ENCODE measurements at regions not wholly inside any gene's neighbourhood (a gene's known extent, or its start where the extent isn't known, plus 50 kb on each side); places are given as distances from the start of the nearest gene placed in this dataset.

DNA sequence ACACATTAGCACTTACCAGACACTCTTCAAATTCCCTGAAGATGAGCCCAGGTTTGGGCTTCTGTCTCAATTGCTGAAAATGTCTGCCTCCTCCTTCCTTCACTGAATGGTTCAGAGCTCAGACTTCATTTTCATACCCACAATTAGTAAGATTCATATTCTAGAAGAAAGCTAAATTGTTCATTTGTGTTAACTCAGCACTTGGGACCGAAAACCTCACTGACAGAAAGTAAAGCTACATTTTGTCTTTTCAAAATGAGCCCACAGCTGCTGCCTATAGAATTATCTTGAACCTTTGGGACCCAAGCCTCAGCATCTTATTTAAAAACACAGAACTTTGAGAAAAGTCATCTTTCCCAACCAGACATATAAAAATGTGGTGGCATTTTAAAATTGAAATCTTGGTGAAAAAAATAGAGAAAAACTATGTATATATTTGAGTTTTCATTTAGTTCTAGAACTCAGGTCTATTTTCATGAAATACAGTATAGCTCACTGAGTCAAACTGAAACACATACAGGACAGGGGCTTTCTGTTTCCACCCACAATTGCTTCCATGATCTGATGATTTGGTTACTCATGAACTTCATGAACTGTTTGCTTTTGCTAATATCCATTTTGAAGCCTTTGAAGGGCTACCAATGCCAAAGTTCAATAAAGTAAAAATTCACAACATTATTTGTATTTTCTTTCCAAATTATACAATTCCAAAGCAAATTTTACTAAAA, 119.1 kb upstream of the PFKP start:
- no peak overlapping the region for H3K27ac ChIP-seq (ENCODE audit: low read length in 2 of 2)
- intact Hi-C loops (cut with micrococcal nuclease), result no loop called here
- no peak overlapping the region for H3K27ac Mint-ChIP-seq

DNA sequence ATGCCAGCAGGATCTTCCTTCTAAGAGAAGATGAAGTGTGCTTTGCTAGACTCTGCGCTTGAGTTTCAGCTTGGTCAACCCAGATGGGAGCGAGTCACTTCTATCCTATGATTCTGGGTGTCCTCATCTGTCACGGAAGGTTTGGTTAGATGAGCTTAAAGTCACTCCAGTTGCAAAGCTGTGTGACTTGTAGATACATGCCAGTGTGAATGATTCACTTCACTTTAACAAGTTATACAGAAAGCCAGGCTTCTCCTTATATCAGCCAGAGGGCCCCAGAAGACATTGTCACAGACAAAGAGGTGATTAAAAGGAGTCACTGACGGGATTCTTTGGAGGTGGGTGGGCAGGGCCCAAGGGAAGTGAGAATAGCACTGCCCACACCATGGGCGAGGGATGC, 122.6 kb upstream of the PFKP start:
- peaks cover 51% of the 10 kb centered on the region for H3K27me3 Mint-ChIP-seq

More for the DNA sequence above, 119.1 kb upstream of the PFKP start:
- ChIA-PET CTCF (no interaction called here), POLR2A (no interaction called here)
- ATAC-seq (ENCODE audit: low read depth) (no peak), DNase-seq (no peak)
- peaks cover 13% of the 10 kb centered on the region for H3K4me1 Mint-ChIP-seq
- no peak overlapping the region for H3K9ac ChIP-seq (ENCODE audit: low read length)
- no peaks in the 10 kb centered on the region for H4K20me1 ChIP-seq (ENCODE audit: control insufficient read depth, insufficient read depth, low read length, poor library complexity, severe bottlenecking)
- H3K36me3 ChIP-seq (replicated peaks in 1 of 2; ENCODE audit: control extremely low read depth in 1 of 2, control insufficient read depth in 1 of 2, extremely low read depth in 1 of 2, insufficient read depth in 2 of 2, low read length in 1 of 2), result no peaks in the 10 kb centered on the region
- TF ChIP-seq, protein P1, sequence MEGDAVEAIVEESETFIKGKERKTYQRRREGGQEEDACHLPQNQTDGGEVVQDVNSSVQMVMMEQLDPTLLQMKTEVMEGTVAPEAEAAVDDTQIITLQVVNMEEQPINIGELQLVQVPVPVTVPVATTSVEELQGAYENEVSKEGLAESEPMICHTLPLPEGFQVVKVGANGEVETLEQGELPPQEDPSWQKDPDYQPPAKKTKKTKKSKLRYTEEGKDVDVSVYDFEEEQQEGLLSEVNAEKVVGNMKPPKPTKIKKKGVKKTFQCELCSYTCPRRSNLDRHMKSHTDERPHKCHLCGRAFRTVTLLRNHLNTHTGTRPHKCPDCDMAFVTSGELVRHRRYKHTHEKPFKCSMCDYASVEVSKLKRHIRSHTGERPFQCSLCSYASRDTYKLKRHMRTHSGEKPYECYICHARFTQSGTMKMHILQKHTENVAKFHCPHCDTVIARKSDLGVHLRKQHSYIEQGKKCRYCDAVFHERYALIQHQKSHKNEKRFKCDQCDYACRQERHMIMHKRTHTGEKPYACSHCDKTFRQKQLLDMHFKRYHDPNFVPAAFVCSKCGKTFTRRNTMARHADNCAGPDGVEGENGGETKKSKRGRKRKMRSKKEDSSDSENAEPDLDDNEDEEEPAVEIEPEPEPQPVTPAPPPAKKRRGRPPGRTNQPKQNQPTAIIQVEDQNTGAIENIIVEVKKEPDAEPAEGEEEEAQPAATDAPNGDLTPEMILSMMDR (IDR thresholded peaks at IDR 0.05), result no peak
- no peak for TF ChIP-seq EZH2 (IDR thresholded peaks at IDR 0.05; ENCODE audit: borderline replicate concordance, insufficient read depth, low read depth, low read length, poor library complexity, severe bottlenecking)
- no peak overlapping the region for H3K4me3 Mint-ChIP-seq
- H3K4me3 ChIP-seq (ENCODE audit: control extremely low read depth in 1 of 5, extremely low read depth in 1 of 5, insufficient read depth in 1 of 5, low read depth in 2 of 5, low read length in 4 of 5), result no peak overlapping the region
- peaks cover 2% of the 10 kb centered on the region for H3K9me3 Mint-ChIP-seq (ENCODE audit: insufficient read depth)
- H3K79me2 ChIP-seq (ENCODE audit: control insufficient read depth, insufficient read depth, low read length), result no peaks in the 10 kb centered on the region
- H3K27me3 ChIP-seq (replicated peaks in 1 of 4; ENCODE audit: control extremely low read depth in 1 of 4, control insufficient read depth in 3 of 4, insufficient read depth in 4 of 4, low read length in 3 of 4), result peaks cover 0 to 19% (median 3%) of the 10 kb centered on the region in 4 experiments
- peaks cover 0 to 4% (median 0%) of the 10 kb centered on the region in 3 donors for H3K9me3 ChIP-seq (ENCODE audit: control extremely low read depth in 1 of 3, control insufficient read depth in 2 of 3, insufficient read depth in 1 of 3, low read length in 2 of 3)
- no peak overlapping the region for H3K4me2 ChIP-seq (replicated peaks; ENCODE audit: low read depth, low read length, poor library complexity, severe bottlenecking)
- H3K27me3 Mint-ChIP-seq, result peaks cover 54% of the 10 kb centered on the region
- H2AFZ ChIP-seq (ENCODE audit: insufficient read depth, low read depth, low read length, poor library complexity, severe bottlenecking), result no peak overlapping the region
- H3K4me1 ChIP-seq (ENCODE audit: control insufficient read depth in 2 of 2, insufficient read depth in 2 of 2, low read length in 2 of 2), result peaks cover 0 to 4% of the 10 kb centered on the region in 2 donors
- no CpG with 5 or more reads among the region's 1 CpG for WGBS (ENCODE audit: insufficient coverage)

More for the DNA sequence above, 122.6 kb upstream of the PFKP start:
- Histone ChIP-seq H3K4me2 (replicated peaks; ENCODE audit: low read depth, low read length, poor library complexity, severe bottlenecking) (no peak overlapping the region), H3K79me2 (ENCODE audit: control insufficient read depth, insufficient read depth, low read length) (no peaks in the 10 kb centered on the region), H3K9ac (ENCODE audit: low read length) (no peak overlapping the region), H3K36me3 (replicated peaks in 1 of 2; ENCODE audit: control extremely low read depth in 1 of 2, control insufficient read depth in 1 of 2, extremely low read depth in 1 of 2, insufficient read depth in 2 of 2, low read length in 1 of 2) (no peaks in the 10 kb centered on the region), H3K27me3 (replicated peaks in 1 of 4; ENCODE audit: control extremely low read depth in 1 of 4, control insufficient read depth in 3 of 4, insufficient read depth in 4 of 4, low read length in 3 of 4) (peaks cover 0 to 10% (median 0%) of the 10 kb centered on the region in 4 experiments), H3K27ac (ENCODE audit: low read length in 2 of 2) (no peak overlapping the region), H4K20me1 (ENCODE audit: control insufficient read depth, insufficient read depth, low read length, poor library complexity, severe bottlenecking) (no peaks in the 10 kb centered on the region), H3K9me3 (ENCODE audit: control extremely low read depth in 1 of 3, control insufficient read depth in 2 of 3, insufficient read depth in 1 of 3, low read length in 2 of 3) (peaks cover 0 to 4% (median 0%) of the 10 kb centered on the region in 3 donors), H2AFZ (ENCODE audit: insufficient read depth, low read depth, low read length, poor library complexity, severe bottlenecking) (no peak overlapping the region), H3K4me3 (ENCODE audit: control extremely low read depth in 1 of 5, extremely low read depth in 1 of 5, insufficient read depth in 1 of 5, low read depth in 2 of 5, low read length in 4 of 5) (no peak overlapping the region), H3K4me1 (ENCODE audit: control insufficient read depth in 2 of 2, insufficient read depth in 2 of 2, low read length in 2 of 2) (peaks cover 0 to 3% of the 10 kb centered on the region in 2 donors)
- no peak for TF ChIP-seq EZH2 (IDR thresholded peaks at IDR 0.05; ENCODE audit: borderline replicate concordance, insufficient read depth, low read depth, low read length, poor library complexity, severe bottlenecking)
- TF ChIP-seq, protein P1 (IDR thresholded peaks at IDR 0.05), result no peak
- peaks cover 2% of the 10 kb centered on the region for H3K4me1 Mint-ChIP-seq
- H3K27ac Mint-ChIP-seq, result no peak overlapping the region
- intact Hi-C loops (cut with micrococcal nuclease), result no loop called here
- H3K9me3 Mint-ChIP-seq (ENCODE audit: insufficient read depth), result peaks cover 2% of the 10 kb centered on the region
- POLR2A ChIA-PET, result no interaction called here
- no peak overlapping the region for H3K4me3 Mint-ChIP-seq
- CTCF ChIA-PET, result no interaction called here
- no peak for DNase-seq
- ATAC-seq (ENCODE audit: low read depth), result no peak
- 100% methylated on average over 3 of the region's 5 CpGs for WGBS (ENCODE audit: insufficient coverage)

Measured in B cell (primary cell).